C4-2B (cell line): ENCODE measurements at regions not wholly inside any gene's neighbourhood (a gene's known extent, or its start where the extent isn't known, plus 50 kb on each side); places are given as distances from the start of the nearest gene placed in this dataset.

Source experiments
- H3K27ac ChIP-seq: fragments of 450-650 bp; 2 replicates; pipeline ENCODE4 v1.5.1; 2017
- CTCF ChIP-seq: fragments of 450-650 bp; conservative IDR thresholded peaks from 2 replicates; pipeline ENCODE4 v1.5.1; 2017; ENCODE audit warnings: mild to moderate bottlenecking
- ZFX ChIP-seq: fragments of 450-650 bp; IDR thresholded peaks from 2 replicates; pipeline ENCODE4 v1.6.1; 2017

GRCh38 chr9:108225149-108225800, 630.5 kb downstream of the ACTL7B start:
- no peak overlapping the region for H3K27ac ChIP-seq
- no peak for TF ChIP-seq ZFX

- no peak for TF ChIP-seq CTCF
- no peak for TF ChIP-seq ZFX
- H3K27ac ChIP-seq: no peak overlapping the region
Observed at GRCh38 chr9:108224716-108225115, 631.1 kb downstream of the ACTL7B start.

- H3K27ac ChIP-seq: no peak overlapping the region
- TF ChIP-seq CTCF (no peak), ZFX (no peak)
Observed at GRCh38 chr9:108219664-108220063, 636.1 kb downstream of the ACTL7B start.

- TF ChIP-seq ZFX: no peak
- TF ChIP-seq CTCF: no peak
- H3K27ac ChIP-seq: no peak overlapping the region
Observed at GRCh38 chr9:108217431-108218349, 638.1 kb downstream of the ACTL7B start.

DNA sequence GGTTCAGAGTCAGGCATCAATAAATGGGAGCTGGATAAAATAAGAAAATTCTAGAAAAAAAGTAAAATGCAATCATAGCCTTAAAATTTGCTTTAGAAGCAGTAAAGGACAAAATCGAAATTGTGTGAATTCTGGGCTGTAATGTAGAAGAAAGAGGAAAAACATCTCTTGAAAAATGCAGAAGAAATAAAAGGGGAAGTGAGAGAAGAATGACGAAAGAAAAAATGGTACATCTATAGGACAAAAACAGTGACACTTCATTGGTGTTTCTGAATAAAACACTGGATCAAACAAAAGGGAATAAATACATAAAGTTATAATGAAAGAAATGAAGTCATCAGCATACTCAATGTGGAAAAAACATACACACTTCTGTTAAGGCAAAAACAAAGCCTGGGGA, 642.3 kb downstream of the ACTL7B start:
- no peak overlapping the region for H3K27ac ChIP-seq
- TF ChIP-seq ZFX (no peak), CTCF (no peak)

DNA sequence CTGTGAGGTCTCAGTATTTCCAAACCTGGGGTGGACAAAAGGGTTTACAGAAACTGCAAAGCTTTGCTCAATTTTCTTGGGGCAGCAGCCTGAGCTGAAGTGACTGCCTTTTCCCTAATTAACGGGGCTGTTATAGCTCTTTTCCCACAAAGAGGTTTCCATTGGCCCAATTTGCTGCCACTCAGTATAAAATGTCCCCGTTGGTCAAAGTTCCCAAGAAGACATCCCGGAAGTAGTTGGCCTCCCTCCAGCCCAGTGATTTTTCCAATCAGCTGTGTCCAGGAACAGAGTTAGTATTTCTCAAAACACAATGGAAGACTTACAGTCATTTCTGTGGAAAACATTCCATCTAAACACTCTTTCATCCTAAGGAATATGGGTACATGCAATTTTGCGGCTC, 643.6 kb downstream of the ACTL7B start:
- no peak for TF ChIP-seq CTCF
- no peak for TF ChIP-seq ZFX
- no peak overlapping the region for H3K27ac ChIP-seq

DNA sequence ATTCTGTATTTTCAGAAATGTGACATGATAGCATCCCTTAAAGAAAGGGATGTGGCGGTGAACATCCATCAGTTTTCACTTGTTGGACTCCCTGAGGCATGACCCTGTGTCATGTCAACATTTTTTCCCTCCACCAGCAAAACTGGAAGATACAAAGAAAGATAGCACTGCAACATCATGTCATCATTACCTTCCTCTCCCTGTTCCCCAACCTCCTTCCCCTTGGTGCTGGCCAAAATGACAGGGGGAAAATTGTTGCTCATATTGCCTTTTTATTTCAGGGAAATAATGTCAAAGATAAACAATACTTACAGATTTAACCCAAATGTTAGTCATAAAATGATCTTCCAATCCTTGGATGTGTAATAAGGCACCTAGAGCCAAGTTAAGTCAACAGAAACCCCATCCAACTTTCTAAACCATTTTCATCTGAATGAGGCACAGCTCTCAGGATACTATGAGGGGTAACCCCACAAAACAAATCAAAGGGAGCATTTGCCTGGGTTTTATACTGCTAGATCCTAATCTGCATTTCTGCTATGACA, 644.3 kb downstream of the ACTL7B start:
- no peak overlapping the region for H3K27ac ChIP-seq
- TF ChIP-seq CTCF (no peak), ZFX (no peak)
